HCT116 (cell line): ENCODE measurements at regions not wholly inside any gene's neighbourhood (a gene's known extent, or its start where the extent isn't known, plus 50 kb on each side); places are given as distances from the start of the nearest gene placed in this dataset.

Source experiments
- ATAC-seq: fragments of 200-7000 bp; cut with Tn5 transposase; 2 replicates; pipeline ENCODE4 v1.9.1; 2020; ENCODE audit warnings: mild to moderate bottlenecking, moderate library complexity
- BruUV-seq: library from RNA; stranded (reverse); fragments of 400-500 nt; replicated peaks from 2 replicates; lab custom pipeline; 2021; lab: Mats Ljungman, UMichigan
- CTCF ChIA-PET: fragments of 300-600 bp; sonication (Branson Sonifier 250); formaldehyde crosslinking; loops from one replicate; lab custom pipeline; 2021; ENCODE audit warnings: antibody characterized with exemption; lab: Charles Lee
- POLR2A ChIA-PET: fragments of 300-600, 350-600 bp; sonication (Branson Sonifier 250); formaldehyde crosslinking; loops from one replicate; lab custom pipeline; 2021; ENCODE audit warnings: antibody characterized with exemption; lab: Charles Lee
- RAD21 ChIA-PET, 2 experiments: fragments of 300-600 bp; sonication (Branson Sonifier 250); formaldehyde crosslinking; loops; one replicate each; lab custom pipeline; 2023; ENCODE audit warnings: low total read pairs in 2 of 2; ENCODE audit not compliant: uncharacterized antibody in 2 of 2, unreplicated experiment in 2 of 2, low non-redundant PET in 1 of 2; lab: Charles Lee
- DNase-seq: peaks from one replicate; pipeline ENCODE4 v3.0.0-alpha.2; 2010; ENCODE audit warnings: low read depth, low spot score
- H2AFZ ChIP-seq: fragments of 200-600 bp; shearing (Covaris generic), sonication (generic); 2 replicates; pipeline ENCODE4 v1.6.1; 2017; ENCODE audit warnings: low read depth, mixed run types, mixed read lengths, antibody characterized with exemption, low read length; ENCODE audit not compliant: poor library complexity, severe bottlenecking
- H3K27ac ChIP-seq: 2 replicates; pipeline ENCODE4 v1.5.1; 2012; ENCODE audit warnings: low read depth, low read length
- H3K27me3 ChIP-seq: fragments of 200-600 bp; sonication (generic); 2 replicates; pipeline ENCODE4 v1.6.1; 2016; ENCODE audit warnings: mixed run types, low read length, mixed read lengths; ENCODE audit not compliant: insufficient read depth
- H3K36me3 ChIP-seq, 2 experiments: fragments of 200-500 bp in 1 of 2; fragments of 200-600 bp in 1 of 2; sonication (Bioruptor generic) in 1 of 2; sonication (generic) in 1 of 2; 2 replicates each; pipeline versions ENCODE4 v1.5.1 to v1.6.1; 2014 to 2016; ENCODE audit warnings: low read length in 2 of 2, inconsistent platforms in 1 of 2, mixed read lengths in 1 of 2, mixed run types in 1 of 2; ENCODE audit not compliant: insufficient read depth in 2 of 2, control insufficient read depth in 1 of 2
- H3K4me1 ChIP-seq, 2 experiments: fragments of 200-600 bp in 1 of 2; sonication (generic) in 1 of 2; 2 replicates each; pipeline versions ENCODE4 v1.5.1 to v1.6.1; 2012 to 2017; ENCODE audit warnings: low read length in 2 of 2, inconsistent platforms in 1 of 2, mild to moderate bottlenecking in 1 of 2, mixed read lengths in 1 of 2, mixed run types in 1 of 2, moderate library complexity in 1 of 2; ENCODE audit not compliant: insufficient read depth in 2 of 2, control insufficient read depth in 1 of 2
- H3K4me2 ChIP-seq: fragments of 200-600 bp; sonication (generic); 2 replicates; pipeline ENCODE4 v1.6.1; 2017; ENCODE audit warnings: mixed run types, low read length, mixed read lengths
- H3K4me3 ChIP-seq, 2 experiments: fragments of 200-600 bp in 1 of 2; sonication (generic) in 1 of 2; replicated peaks in 1 of 2; 2 replicates each; pipeline ENCODE4 v1.5.1; 2011 to 2016; ENCODE audit warnings: low read length in 2 of 2, control low read depth in 1 of 2, low read depth in 1 of 2, mild to moderate bottlenecking in 1 of 2, mixed read lengths in 1 of 2, mixed run types in 1 of 2
- H3K79me2 ChIP-seq: fragments of 200-600 bp; sonication (generic); 2 replicates; pipeline ENCODE4 v1.6.1; 2017; ENCODE audit warnings: mild to moderate bottlenecking, mixed run types, low read length, moderate library complexity, mixed read lengths; ENCODE audit not compliant: insufficient read depth
- H3K9ac ChIP-seq: fragments of 200-600 bp; sonication (generic); 2 replicates; pipeline ENCODE4 v1.6.1; 2016; ENCODE audit warnings: low read length, mixed read lengths
- H3K9me2 ChIP-seq: fragments of 200-600 bp; sonication (generic), shearing (Covaris generic); 2 replicates; pipeline ENCODE4 v1.6.1; 2017; ENCODE audit warnings: mixed run types, mild to moderate bottlenecking, moderate library complexity; ENCODE audit not compliant: insufficient read depth
- H3K9me3 ChIP-seq, 2 experiments: fragments of 200-500 bp in 1 of 2; fragments of 200-600 bp in 1 of 2; sonication (Bioruptor generic) in 1 of 2; sonication (generic) in 1 of 2; 2 replicates each; pipeline ENCODE4 v1.6.1; 2014 to 2017; ENCODE audit warnings: low read length in 2 of 2, mixed read lengths in 2 of 2, inconsistent platforms in 1 of 2, low read depth in 1 of 2, mild to moderate bottlenecking in 1 of 2, mixed run types in 1 of 2, moderate library complexity in 1 of 2; ENCODE audit not compliant: control insufficient read depth in 1 of 2, insufficient read depth in 1 of 2
- H4K20me1 ChIP-seq: fragments of 200-600 bp; sonication (generic), shearing (Covaris generic); 2 replicates; pipeline ENCODE4 v1.6.1; 2017; ENCODE audit warnings: mixed run types, mild to moderate bottlenecking, moderate library complexity; ENCODE audit not compliant: insufficient read depth
- CBX3 ChIP-seq: IDR thresholded peaks from 2 replicates; pipeline ENCODE4 v1.6.1; 2012; ENCODE audit warnings: low read depth
- CEBPB ChIP-seq: IDR thresholded peaks from 2 replicates; pipeline ENCODE4 v1.6.1; 2012; ENCODE audit warnings: low read depth
- ELF1 ChIP-seq: IDR thresholded peaks from 2 replicates; pipeline ENCODE4 v1.6.1; 2012; ENCODE audit warnings: low read depth, borderline replicate concordance
- POLR2A ChIP-seq: IDR thresholded peaks from 2 replicates; pipeline ENCODE4 v1.7.0; 2011; ENCODE audit warnings: borderline replicate concordance; ENCODE audit not compliant: insufficient read depth, insufficient read length; ENCODE audit errors: extremely low read depth
- POLR2AphosphoS5 ChIP-seq: IDR thresholded peaks from 2 replicates; pipeline ENCODE4 v1.6.1; 2011; ENCODE audit warnings: mild to moderate bottlenecking, low read depth, low read length, moderate library complexity
- RAD21 ChIP-seq: IDR thresholded peaks from 2 replicates; pipeline ENCODE4 v1.6.1; 2012; ENCODE audit warnings: low read depth, mild to moderate bottlenecking
- SIN3A ChIP-seq: IDR thresholded peaks from 2 replicates; pipeline ENCODE4 v1.6.1; 2012; ENCODE audit warnings: low read depth
- ZNF274 ChIP-seq: fragments of 200-500 bp; sonication (Bioruptor generic); IDR thresholded peaks from 2 replicates; pipeline ENCODE4 v1.6.1; 2014; ENCODE audit warnings: mild to moderate bottlenecking, low read depth, low read length, inconsistent platforms
- intact Hi-C: fragments of 100-400 bp; cut with micrococcal nuclease; formaldehyde crosslinking; loops from 2 replicates; pipeline ENCODE4 v1.10.0; 2022

DNA sequence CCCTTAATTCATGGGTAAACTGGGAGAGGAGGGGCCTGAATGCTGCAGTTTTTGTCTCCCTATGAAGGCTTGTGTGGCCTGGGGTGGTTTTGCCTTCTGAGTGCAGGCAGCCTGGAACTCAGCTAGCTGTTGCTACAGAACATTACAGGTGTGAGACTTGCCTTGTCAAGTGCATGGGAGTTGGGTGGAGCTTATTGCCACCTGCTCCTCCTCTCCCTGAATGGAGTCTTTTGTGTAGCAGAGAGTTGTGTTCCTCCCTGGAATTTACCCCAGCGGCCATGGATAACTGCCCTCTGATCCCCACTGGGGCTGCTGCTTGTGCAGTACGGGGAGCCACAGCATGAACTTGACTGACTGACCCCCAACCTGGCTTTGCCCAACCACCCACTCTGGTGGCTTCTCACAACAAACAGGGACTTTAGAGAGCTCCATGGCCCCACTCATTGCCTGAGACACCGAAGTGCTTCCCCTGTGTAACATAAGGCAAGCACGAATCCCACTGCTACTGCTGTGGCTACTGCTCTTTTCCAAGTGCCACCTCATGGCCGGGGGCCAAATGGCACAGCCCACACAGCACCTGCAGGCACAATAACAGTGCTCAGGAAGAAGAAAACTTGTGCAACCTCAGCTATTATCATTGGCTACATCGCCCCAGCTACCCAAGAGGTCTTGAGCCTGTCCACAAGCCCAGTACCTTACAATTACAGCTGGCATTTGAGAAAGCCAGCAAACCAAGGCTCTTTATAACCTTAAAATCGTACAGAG, 942.9 kb downstream of the CDH18 start:
- Histone ChIP-seq H2AFZ (no peak overlapping the region), H4K20me1 (no peaks in the 10 kb centered on the region), H3K4me1 (no peaks in the 10 kb centered on the region), H3K4me2 (no peak overlapping the region), H3K9me2 (no peaks in the 10 kb centered on the region), H3K9me3 (peaks cover 5 to 9% of the 10 kb centered on the region in 2 experiments; a peak in 3 of 4 replicates), H3K79me2 (no peaks in the 10 kb centered on the region), H3K27ac (no peak overlapping the region), H3K4me3 (no peak overlapping the region), H3K9ac (no peak overlapping the region), H3K36me3 (no peaks in the 10 kb centered on the region), H3K27me3 (no peaks in the 10 kb centered on the region)
- DNase-seq (no peak), ATAC-seq (no peak)
- no TSS peak for BruUV-seq
- intact Hi-C loops: no loop called here
- CTCF ChIA-PET: no interaction called here
- POLR2A ChIA-PET: no interaction called here
- TF ChIP-seq RAD21: no peak
- RAD21 ChIA-PET: no interaction called here

DNA sequence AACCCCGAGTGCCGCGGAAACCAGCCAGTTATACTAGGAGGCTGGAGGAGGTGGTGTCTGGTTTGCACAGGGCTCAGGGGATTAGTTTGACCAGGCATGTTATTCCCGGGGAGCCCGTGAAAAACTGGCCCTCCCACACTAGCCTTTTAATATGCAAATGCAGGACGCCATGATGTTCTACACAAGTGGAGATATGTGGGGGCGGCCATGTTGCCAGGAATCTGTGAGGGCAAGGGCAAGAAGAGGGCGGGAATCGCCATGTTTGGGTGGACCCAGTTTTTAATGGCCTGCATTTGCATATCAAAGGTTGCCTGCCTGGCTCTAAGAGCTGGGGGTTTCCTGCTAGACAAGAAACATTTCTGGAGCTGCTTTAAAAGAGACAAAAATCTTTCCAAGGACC, 940.7 kb downstream of the CDH18 start:
- no TSS peak for BruUV-seq
- ChIA-PET POLR2A (no interaction called here), CTCF (no interaction called here), RAD21 (no interaction called here)
- ATAC-seq: no peak
- Histone ChIP-seq H3K4me1 (no peaks in the 10 kb centered on the region), H3K4me3 (no peak overlapping the region), H3K27me3 (no peaks in the 10 kb centered on the region), H3K36me3 (no peaks in the 10 kb centered on the region), H4K20me1 (no peaks in the 10 kb centered on the region), H3K9me3 (peaks cover 5 to 15% of the 10 kb centered on the region in 2 experiments; a peak in 3 of 4 replicates), H3K27ac (no peak overlapping the region), H3K9ac (no peak overlapping the region), H2AFZ (no peak overlapping the region), H3K4me2 (no peak overlapping the region), H3K79me2 (no peaks in the 10 kb centered on the region), H3K9me2 (no peaks in the 10 kb centered on the region)
- intact Hi-C loops: no loop called here
- TF ChIP-seq CEBPB (no peak), ELF1 (no peak), RAD21 (no peak), POLR2A (no peak), ZNF274 (no peak), SIN3A (no peak), CBX3 (no peak), POLR2AphosphoS5 (no peak)
- DNase-seq: no peak
